Ramos (cell line): ENCODE measurements at regions not wholly inside any gene's neighbourhood (a gene's known extent, or its start where the extent isn't known, plus 50 kb on each side); places are given as distances from the start of the nearest gene placed in this dataset.
"Not testable (repeated sequence)": the region's sequence is repeated elsewhere in the genome, so short reads cannot be mapped to it uniquely, and the experiment has no call there.

Experiments
- in situ Hi-C: fragments of 300-500 bp; cut with MboI; formaldehyde crosslinking; loops from one replicate; pipeline ENCODE4 v1.14.3; 2022; ENCODE audit warnings: low sequenced_read_pairs; ENCODE audit not compliant: unreplicated experiment

GRCh38 chr6:21942897-21943296 lies 349.3 kb downstream of the SOX4 start:
- in situ Hi-C loops = no loop called here

- in situ Hi-C loops = no loop called here
These were observed 350.5 kb downstream of the PRL start for GRCh38 chr6:21946298-21946783.

GRCh38 chr6:21947227-21947626 lies 349.6 kb downstream of the PRL start:
- in situ Hi-C loops = not testable (repeated sequence)

- in situ Hi-C loops = no loop called here
These were observed 349.0 kb downstream of the PRL start for GRCh38 chr6:21947731-21948386.

GRCh38 chr6:21949211-21949801 lies 347.5 kb downstream of the PRL start:
- in situ Hi-C loops = no loop called here

GRCh38 chr6:21952367-21952766 lies 344.5 kb downstream of the PRL start:
- in situ Hi-C loops = no loop called here

- in situ Hi-C loops = no loop called here
These were observed 342.7 kb downstream of the PRL start for GRCh38 chr6:21953831-21954801.

- in situ Hi-C loops = no loop called here
These were observed 341.7 kb downstream of the PRL start for GRCh38 chr6:21955053-21955595.

GRCh38 chr6:21955951-21956350 lies 340.9 kb downstream of the PRL start:
- in situ Hi-C loops = no loop called here

- in situ Hi-C loops = no loop called here
These were observed 338.4 kb downstream of the PRL start for GRCh38 chr6:21958428-21958827.

GRCh38 chr6:21961226-21961625 lies 335.6 kb downstream of the PRL start:
- in situ Hi-C loops = no loop called here

- in situ Hi-C loops = no loop called here
These were observed 331.8 kb downstream of the PRL start for GRCh38 chr6:21965016-21965415.

- in situ Hi-C loops = no loop called here
These were observed 330.8 kb downstream of the PRL start for GRCh38 chr6:21965953-21966539.

GRCh38 chr6:21967056-21967974 lies 329.5 kb downstream of the PRL start:
- in situ Hi-C loops = no loop called here

GRCh38 chr6:21968411-21968810 lies 328.4 kb downstream of the PRL start:
- in situ Hi-C loops = no loop called here

GRCh38 chr6:21969192-21969591 lies 327.6 kb downstream of the PRL start:
- in situ Hi-C loops = no loop called here

GRCh38 chr6:21970569-21971300 lies 326.1 kb downstream of the PRL start:
- in situ Hi-C loops = no loop called here

- in situ Hi-C loops = no loop called here
These were observed 325.3 kb downstream of the PRL start for GRCh38 chr6:21971541-21971940.

- in situ Hi-C loops = no loop called here
These were observed 324.3 kb downstream of the PRL start for GRCh38 chr6:21972516-21972915.
